Activated CD8-positive, alpha-beta memory T cell treated with anti-CD3 and anti-CD28 coated beads for 48 hours (primary cell): ENCODE measurements at regions not wholly inside any gene's neighbourhood (a gene's known extent, or its start where the extent isn't known, plus 50 kb on each side); places are given as distances from the start of the nearest gene placed in this dataset.

Experiments used
- DNase-seq, 3 experiments: peaks; one replicate each; pipeline ENCODE4 v3.0.0-alpha.2; 2020; ENCODE audit warnings: low read depth in 2 of 3, low spot score in 2 of 3

GRCh38 chr2:122105171-122105876 is 349.9 kb downstream of the TSN start:
- DNase-seq, result no peak

GRCh38 chr2:122105877-122106206 is 350.4 kb downstream of the TSN start:
- DNase-seq, result no peak

GRCh38 chr2:122108186-122108585 is 352.7 kb downstream of the TSN start:
- DNase-seq, result no peak

GRCh38 chr2:122112216-122113005 is 357.0 kb downstream of the TSN start:
- DNase-seq, result no peak

- no peak for DNase-seq
These were observed 359.0 kb downstream of the TSN start for GRCh38 chr2:122114421-122114820.

- no peak for DNase-seq
These were observed 361.9 kb downstream of the TSN start for GRCh38 chr2:122117371-122117770.

GRCh38 chr2:122129399-122129798 is 373.9 kb downstream of the TSN start:
- DNase-seq, result no peak

GRCh38 chr2:122132147-122132691 is 376.8 kb downstream of the TSN start:
- DNase-seq, result no peak

- DNase-seq, result no peak
These were observed 379.8 kb downstream of the TSN start for GRCh38 chr2:122135021-122135937.

- no peak for DNase-seq
These were observed 380.6 kb downstream of the TSN start for GRCh38 chr2:122136056-122136455.

- DNase-seq, result no peak
These were observed 383.1 kb downstream of the TSN start for GRCh38 chr2:122138561-122138960.

GRCh38 chr2:122139739-122140420 is 384.4 kb downstream of the TSN start:
- no peak for DNase-seq

- DNase-seq, result no peak
These were observed 389.4 kb downstream of the TSN start for GRCh38 chr2:122144884-122145283.

- no peak for DNase-seq
These were observed 390.4 kb downstream of the TSN start for GRCh38 chr2:122145856-122146255.

GRCh38 chr2:122148128-122148767 is 392.8 kb downstream of the TSN start:
- no peak for DNase-seq

- no peak for DNase-seq
These were observed 395.3 kb downstream of the TSN start for GRCh38 chr2:122150524-122151280.

- DNase-seq, result no peak
These were observed 397.1 kb downstream of the TSN start for GRCh38 chr2:122152571-122152970.

GRCh38 chr2:122156176-122156890 is 400.9 kb downstream of the TSN start:
- DNase-seq, result no peak

GRCh38 chr2:122157158-122157557 is 401.7 kb downstream of the TSN start:
- DNase-seq, result no peak
